HG03571 (cell line): ENCODE measurements at regions not wholly inside any gene's neighbourhood (a gene's known extent, or its start where the extent isn't known, plus 50 kb on each side); places are given as distances from the start of the nearest gene placed in this dataset.

Experiments
- ATAC-seq: cut with Tn5 transposase; IDR thresholded peaks from one replicate; pipeline ENCODE4 v1.9.1; 2021; ENCODE audit not compliant: unreplicated experiment

- ATAC-seq: no peak
These were observed 223.4 kb upstream of the FMN2 start for GRCh38 chr1:239868058-239868832.

DNA sequence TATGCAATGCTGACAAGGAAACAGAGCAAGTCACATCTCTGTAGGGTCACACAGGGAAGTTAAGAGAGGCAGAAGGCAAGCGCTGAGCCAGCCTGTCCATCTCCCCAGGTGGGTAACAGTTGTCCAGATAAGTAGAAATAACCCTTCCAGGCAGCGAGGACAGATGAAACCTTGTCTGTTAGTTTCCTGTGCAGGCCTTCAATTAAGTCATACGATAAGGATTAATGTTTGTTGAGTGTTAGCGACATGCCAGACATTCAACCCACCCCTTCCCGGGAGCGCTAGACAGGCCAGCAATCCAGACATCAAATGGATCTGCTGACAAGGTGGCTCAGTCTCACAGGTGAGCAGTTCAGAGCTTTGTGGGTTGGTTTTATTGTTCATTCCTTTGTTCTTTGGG, 221.5 kb upstream of the FMN2 start:
- no peak for ATAC-seq

- ATAC-seq: no peak
These were observed 219.1 kb upstream of the FMN2 start for GRCh38 chr1:239872626-239873025.

DNA sequence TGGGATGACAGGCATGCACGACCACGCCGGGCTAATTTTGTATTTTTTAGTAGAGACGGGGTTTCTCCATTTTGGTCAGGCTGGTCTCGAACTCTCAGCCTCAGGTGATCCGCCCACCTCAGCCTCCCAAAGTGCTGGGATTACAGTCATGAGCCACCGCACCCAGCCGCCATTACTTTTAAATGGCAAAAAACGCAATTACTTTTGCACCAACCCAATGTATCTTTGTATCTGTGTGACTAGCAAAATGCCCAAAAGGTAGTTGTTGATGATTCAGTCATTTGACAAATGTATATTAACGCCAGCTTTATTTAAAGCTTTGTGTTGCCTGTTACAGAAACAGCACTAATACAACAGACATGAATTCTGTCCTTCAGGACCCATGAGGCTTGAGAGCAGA, 216.9 kb upstream of the FMN2 start:
- ATAC-seq: no peak

GRCh38 chr1:239879321-239880170, 212.1 kb upstream of the FMN2 start:
- ATAC-seq: no peak

DNA sequence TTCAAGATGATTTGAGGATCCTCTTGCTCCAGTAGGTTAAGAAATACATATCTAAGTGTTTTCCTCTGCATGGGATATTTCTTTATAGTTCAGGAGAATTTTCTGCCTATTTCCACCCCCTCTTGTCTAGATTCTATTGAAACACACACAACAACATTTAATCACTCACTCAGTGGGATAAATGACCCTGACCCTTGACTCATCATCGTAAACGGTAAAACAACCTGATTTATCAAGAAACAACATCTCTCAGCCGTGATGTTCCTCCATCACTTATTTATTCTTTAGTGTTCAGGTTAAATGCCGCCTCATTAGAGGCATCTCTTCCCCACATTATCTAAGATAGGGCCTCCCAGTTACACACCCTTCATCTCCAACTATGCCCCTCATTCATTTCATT, 208.7 kb upstream of the FMN2 start:
- no peak for ATAC-seq

GRCh38 chr1:239884796-239885195, 206.9 kb upstream of the FMN2 start:
- ATAC-seq: no peak

DNA sequence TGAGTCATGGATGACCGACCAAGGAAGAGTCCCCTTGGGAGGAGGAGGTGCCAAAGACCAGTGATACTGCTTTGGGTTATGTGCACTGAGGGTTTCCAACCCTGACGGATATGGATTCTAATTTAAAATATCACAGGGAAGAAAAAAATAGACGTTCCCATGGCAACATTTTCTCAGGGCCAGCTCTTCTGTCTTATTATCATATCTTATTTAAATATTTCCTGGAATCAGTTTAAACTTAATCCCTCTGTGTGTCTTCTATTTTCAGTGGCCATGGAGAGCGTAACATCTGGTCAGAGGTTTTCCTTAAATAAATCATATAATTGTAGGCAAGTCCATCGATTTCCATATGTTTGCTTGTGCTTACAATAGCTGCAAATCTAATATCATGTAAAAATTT, 205.4 kb upstream of the FMN2 start:
- ATAC-seq: no peak

GRCh38 chr1:239888639-239889038, 203.0 kb upstream of the FMN2 start:
- no peak for ATAC-seq

GRCh38 chr1:239891621-239892358, 199.9 kb upstream of the FMN2 start:
- ATAC-seq: no peak

GRCh38 chr1:239892602-239893001, 199.1 kb upstream of the FMN2 start:
- ATAC-seq: no peak

DNA sequence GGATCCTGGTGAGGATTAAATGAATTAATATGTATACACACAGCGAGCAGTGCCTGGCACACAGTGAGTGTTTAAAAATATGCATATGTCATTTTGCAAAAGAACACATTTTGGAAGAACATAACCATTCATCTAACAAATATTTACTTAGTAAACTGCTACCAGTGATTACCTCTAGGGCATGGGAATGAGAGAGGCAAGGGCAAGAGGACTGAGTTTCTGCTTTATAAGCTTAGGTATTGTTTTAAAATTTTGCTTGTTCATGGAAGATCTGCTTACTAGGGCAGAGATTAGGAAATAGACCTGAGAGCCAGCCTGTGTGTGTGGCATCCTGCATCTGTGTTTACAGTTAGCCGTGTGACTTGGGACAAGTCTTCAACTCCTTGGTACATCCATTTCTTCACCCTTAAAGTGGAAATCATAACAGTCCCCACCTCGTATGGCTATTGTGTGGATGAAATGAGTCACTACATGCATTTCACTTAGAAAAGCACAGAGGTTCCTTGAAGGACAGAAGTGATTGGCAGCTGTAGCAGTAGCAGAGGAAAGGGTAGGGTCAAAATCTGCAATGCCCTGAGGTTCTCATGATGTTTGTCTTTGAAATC, 198.5 kb upstream of the FMN2 start:
- ATAC-seq: no peak

DNA sequence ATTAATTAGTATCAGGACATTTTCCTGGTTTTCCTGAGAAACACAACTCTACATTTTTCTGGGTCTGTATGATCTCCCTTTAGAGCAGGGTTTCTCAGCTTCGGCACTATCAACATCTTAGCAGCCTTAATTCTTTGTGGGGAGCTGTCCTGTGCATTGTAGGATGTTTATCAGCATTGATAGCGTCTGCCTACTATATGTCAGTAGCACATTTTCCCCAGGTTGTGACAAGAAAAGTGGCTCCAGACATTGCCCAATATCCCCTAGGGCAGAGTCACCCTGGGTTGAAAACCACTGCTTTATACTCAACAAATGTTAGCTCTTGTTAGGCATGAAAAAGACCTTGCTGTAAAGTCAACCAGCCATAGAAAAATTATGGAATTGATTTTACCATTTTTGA, 195.1 kb upstream of the FMN2 start:
- no peak for ATAC-seq

DNA sequence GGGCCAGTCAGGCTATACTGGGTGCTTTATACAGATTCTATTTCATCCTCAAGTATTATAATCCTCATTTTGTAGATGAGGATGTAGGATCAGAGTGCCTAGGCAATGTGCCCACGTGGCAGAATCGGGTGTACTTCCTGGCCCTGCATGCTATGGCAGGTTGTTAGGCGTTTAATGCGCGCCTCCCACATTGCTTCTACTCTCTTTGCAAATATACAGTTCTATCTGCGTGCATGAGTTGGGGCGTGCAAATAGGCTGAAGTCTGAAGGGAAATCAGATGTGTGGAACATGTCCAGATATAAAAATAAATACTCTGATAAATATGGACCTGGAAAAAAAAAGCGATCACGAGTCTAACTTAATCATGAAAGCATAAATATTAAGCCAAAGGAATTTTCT, 194.7 kb upstream of the FMN2 start:
- no peak for ATAC-seq

DNA sequence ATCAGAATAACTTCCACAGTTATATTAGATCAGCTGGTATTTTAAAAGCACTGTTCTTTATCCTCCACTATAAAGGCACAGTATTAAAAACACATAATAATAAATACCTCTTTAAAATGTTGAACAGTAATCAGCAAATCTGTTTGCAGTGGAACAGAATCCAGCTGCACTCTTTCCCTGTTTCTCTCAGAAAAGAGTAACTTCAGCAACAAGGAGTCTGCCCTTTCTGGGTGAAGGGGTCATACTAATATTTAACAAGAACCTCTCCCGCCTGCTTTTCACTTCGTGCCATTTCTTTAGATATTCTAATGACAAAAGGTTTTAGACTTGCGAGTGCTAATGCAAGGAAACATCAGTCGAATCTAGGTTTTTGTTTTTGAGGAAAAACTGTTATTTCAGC, 194.2 kb upstream of the FMN2 start:
- no peak for ATAC-seq

- peak; percentile 93 for ATAC-seq
These were observed 193.5 kb upstream of the FMN2 start for GRCh38 chr1:239898062-239898730.

DNA sequence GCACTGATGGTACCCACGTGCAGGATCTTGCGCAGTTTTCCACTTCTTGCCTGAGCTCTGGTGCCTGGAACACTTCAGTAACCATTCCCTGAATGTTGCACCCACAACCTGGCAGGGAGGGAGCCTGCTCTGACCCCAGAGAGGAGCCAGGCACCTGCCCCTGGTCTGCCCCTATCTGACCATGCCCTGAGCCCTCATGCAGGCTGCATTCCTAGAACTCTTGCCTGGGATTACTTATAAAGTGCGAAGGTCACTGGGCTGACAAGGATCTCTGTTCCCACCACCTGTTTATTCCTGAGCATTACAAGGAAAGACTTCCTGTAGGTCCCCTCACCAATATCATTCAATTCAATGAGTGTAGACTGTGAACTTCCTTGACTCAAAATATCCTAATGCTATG, 191.9 kb upstream of the FMN2 start:
- ATAC-seq: no peak

DNA sequence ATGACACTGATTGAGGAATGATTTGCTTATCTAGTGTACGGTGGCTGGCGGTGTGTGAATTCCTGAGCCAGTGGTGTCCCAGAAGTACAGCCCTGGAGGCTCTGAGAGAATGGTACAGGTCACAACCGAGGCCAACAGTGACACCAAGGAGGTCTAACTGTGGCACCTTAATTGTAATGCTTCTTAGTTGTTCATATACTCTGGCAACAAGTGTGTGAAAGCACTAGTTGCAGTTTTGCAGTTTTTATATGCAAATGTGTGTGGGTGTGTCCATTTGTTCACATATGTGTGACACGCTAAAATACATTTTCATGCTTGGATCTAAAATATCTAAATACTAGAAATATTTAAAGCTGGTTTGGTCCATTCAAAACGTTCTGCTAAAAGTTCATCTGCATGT, 185.3 kb upstream of the FMN2 start:
- no peak for ATAC-seq

GRCh38 chr1:239909898-239910297, 181.8 kb upstream of the FMN2 start:
- no peak for ATAC-seq

GRCh38 chr1:239912471-239912870, 179.2 kb upstream of the FMN2 start:
- ATAC-seq: no peak

DNA sequence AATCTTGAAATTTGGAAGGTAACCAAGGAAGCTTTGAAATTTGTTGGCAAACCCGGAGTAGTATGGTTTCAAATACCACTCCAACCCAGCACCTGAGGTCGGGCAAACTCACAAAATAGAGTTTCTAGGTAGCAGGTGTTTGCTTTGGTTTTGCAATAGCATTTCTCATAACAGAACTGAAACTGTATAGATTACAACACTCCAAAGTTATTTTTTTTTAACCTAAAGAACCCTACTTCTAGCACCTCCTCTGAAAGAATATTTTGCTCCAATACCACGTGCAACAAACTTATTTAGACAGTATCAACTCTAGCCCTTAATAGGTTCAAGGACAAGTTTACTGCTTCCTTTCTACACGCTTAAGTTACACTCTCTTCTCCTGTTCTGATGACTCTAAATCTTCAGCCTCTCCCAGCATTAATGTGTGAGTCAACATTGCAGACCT, 178.5 kb upstream of the FMN2 start:
- ATAC-seq: no peak
